NCI-H2029 (cell line): ENCODE measurements at regions not wholly inside any gene's neighbourhood (a gene's known extent, or its start where the extent isn't known, plus 50 kb on each side); places are given as distances from the start of the nearest gene placed in this dataset.

Source experiments
- DNase-seq: peaks from one replicate; lab custom pipeline; 2025; lab: John Stamatoyannopoulos, UW

GRCh38 chr2:215712871-215713790 is 277.3 kb upstream of the FN1 start:
- no peak for DNase-seq

DNA sequence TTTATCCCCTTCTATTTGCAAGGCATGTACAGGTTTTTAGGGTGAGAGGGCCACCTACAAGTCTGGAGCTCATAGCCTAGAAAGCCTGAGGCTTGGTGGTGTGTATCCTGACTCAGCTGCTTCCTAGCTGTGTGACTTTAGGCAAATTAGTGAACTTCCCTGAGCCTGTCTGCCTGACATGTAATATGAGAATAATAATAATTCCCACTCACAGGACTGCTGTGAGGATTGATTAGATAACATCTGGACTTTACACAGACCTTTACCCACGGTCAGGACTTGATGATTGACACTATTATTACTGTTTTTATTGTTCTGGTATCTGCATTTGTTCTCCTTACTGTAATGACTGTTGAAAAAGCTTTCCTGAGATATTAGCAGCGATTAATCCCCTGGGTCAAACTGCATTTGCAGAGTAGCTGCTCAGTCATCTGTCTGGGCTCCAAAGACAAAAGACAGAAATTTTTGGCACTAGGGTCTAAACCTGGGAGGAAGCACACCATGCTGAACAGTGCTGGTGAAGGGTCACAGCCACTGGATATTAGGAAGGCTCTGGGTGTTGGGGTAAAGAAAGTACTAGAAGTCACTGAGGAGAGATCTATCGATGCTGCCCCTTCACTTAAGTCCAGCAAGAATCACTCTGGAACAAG is 276.5 kb upstream of the FN1 start:
- DNase-seq = no peak

DNA sequence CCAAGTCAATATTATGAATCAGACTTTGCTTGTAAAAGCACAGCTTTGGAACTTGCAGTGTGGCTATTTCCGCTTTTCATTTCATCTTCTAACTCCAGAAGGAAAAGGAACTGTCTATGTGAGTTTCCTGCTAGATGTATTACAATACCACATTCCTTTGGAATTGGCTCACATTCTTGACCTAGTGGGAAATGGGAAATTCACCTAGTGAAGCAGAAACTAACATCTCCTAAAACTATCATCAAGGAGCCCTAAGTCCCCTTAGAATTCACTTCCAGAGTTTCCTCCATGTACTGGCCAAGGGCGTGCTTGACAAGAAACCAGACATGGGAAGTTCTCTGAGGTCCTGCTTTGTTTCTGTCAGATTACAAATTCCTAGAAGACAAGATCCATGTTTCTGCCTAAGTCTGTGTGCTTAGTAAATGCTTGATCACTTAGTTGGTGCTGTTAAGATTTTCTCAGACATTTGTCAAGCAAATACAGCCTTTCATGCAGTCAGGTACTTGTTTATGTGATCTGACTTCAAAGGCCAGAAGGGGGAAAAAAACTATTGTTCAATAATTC is 275.7 kb upstream of the FN1 start:
- no peak for DNase-seq

- DNase-seq = no peak
Measured at GRCh38 chr2:215707608-215708007, 271.7 kb upstream of the FN1 start.

- no peak for DNase-seq
Measured at GRCh38 chr2:215705771-215706361, 270.0 kb upstream of the FN1 start.

DNA sequence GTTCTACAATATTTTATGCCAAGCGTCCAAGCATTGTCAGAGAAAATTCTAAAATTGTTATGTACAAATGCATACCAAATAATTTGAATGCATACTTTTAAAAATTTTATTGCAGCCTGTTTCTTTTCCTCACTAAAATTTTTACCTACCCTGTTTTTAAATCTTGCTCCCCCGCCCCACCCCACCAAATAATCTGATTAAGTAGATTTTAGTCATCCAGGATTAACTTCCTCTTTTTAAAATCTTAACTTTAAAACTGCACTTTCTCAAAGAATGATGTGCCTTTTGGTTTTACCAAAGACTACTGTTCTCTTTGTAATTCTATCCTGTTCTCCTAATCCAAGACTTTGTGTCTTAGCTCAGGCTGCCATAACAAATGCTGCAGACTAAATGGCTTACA is 269.4 kb upstream of the FN1 start:
- DNase-seq = no peak

DNA sequence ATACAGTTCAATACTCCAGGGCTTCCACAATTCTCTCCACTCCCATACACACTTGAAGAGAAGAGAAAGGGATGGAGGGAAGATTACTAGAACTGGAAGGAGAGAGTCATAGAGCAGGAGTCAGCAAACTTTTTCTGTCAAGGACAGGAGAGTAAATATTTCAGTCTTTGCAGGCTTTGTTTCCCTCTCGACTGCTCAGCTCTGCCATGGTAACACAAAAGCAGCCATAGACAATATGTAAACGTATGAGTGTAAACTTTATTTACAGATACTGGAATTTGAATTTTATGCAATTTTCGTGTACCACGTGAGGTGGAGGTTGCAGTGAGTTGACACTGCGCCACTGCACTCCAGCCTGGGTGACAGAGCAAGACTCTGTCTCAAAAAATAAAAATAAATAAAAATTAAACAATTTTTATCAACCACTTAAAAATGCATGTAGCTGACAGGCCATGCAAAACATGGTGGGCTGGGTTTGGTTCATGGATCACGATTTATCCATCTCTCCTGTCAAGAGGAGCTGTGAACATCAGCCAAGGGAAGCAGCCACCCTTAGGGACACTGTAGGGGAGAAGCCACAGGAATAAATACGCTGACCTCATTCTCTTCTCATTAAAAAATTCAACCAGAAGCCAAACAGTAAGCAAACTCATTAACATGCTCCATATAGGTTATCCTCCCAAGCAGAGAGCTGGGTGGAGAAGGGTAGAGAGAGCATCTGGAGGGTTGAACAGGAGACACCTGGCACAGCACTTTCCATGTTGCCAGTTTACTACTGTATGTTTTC is 266.4 kb upstream of the FN1 start:
- DNase-seq = no peak

- no peak for DNase-seq
Measured at GRCh38 chr2:215699700-215700538, 264.1 kb upstream of the FN1 start.

DNA sequence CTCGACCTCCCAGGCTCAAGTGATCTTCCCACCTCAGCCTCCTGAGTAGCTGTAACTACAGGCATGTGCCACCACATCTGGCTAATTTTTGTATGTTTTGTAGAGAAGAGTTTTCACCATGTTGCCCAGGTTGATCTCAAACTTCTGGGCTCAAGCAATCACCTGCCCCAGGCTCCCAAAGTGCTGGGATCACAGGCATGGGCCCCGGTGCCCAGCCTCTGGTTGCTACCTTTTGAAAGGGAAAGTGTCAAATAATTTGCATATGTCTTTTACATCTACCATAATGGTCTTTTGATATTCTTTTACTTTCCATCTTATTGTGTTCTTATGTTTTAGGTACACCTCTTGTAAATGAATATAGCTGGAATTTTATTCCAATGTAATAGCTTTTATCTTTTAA is 263.1 kb upstream of the FN1 start:
- no peak for DNase-seq

DNA sequence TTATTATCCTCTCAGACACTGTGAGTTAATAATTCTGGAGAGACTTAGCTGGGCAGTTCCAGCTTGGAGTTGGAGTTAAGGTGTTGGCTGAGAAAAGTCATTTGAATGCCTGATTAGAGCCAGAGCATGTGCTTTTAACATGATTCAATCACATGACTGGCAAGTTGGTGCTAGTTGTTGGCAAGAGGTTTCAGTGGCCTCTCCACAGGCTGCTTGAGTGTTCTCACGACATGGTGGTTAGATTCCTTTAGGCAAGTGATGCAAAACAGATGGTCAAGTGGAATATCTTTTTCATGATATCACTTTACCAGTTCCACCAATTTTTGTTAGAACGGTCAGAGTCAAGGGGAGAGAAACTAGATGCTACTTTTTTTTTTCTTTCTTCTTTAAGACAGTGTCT is 262.7 kb upstream of the FN1 start:
- no peak for DNase-seq

DNA sequence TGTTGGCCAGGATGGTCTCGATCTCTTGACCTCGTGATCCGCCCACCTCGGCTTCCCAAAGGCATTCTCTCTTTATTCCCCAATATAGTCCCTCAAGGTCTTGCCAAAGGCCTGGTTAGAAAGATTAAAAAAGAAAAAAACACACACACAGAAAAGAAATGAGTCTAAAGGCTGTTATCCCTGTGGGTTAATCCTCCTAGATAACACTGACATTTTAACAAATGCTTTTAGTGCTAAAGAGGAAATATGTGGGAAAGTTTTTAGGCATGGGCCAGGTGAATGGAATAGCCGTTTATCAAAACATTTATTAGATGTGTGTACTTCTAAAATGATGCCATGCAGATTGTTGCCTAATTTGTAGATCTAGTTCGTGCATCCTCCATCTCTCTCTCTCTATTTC is 261.6 kb upstream of the FN1 start:
- DNase-seq = no peak

DNA sequence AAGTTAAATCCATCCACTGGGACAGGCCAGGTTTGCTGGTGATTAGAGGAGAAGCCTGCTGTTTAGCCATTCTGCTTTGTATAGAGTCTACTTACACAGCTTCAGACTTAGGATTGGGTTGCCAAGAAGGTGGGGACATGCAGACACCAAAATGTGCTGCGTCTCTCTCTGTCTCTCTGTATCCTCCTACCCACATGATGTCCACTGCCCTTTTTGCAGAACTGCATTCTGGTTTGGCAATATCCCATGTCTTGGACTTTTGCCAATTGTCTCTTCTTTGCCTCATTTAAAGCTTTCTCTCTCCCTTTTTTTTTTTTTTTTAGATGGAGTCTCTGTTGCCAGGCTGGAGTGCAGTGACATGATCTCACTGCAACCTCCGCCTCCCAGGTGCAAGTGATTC is 261.1 kb upstream of the FN1 start:
- DNase-seq = no peak

DNA sequence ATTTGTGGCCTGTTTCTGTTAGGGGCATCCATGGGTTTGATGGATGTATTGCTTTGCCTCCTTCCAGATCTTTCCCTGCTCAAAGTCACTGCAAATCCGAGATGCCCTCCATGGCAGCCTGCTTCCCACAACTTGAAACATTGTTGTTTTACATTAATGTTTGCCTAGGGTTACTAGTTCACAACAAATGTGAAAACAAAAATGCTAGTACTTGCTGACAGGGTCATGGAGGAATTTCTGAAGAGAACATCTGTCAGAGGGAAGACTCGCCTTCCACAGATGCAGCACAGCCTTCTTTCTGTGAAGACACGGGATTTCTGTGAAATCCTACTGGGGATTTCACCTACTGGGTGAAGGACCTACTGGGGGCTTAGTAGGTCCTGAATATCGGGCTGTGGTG is 260.0 kb upstream of the FN1 start:
- DNase-seq = no peak

- no peak for DNase-seq
Measured at GRCh38 chr2:215693999-215694580, 258.2 kb upstream of the FN1 start.

GRCh38 chr2:215693193-215693998 is 257.5 kb upstream of the FN1 start:
- no peak for DNase-seq

- DNase-seq = no peak
Measured at GRCh38 chr2:215692387-215693079, 256.7 kb upstream of the FN1 start.

GRCh38 chr2:215691346-215691745 is 255.5 kb upstream of the FN1 start:
- DNase-seq = no peak

- no peak for DNase-seq
Measured at GRCh38 chr2:215687149-215688031, 251.5 kb upstream of the FN1 start.
